ENCODE measurements at regions not wholly inside any gene's neighbourhood (a gene's known extent, or its start where the extent isn't known, plus 50 kb on each side); places are given as distances from the start of the nearest gene placed in this dataset.

GRCh38 chr11:90587896-90588295, 365.0 kb upstream of the CHORDC1 start:
- TF ChIP-seq EZH2 (IDR thresholded peaks at IDR 0.05; ENCODE audit: borderline replicate concordance, low read length): no peak
- TF ChIP-seq CTCF (conservative IDR thresholded peaks at IDR 0.05 in 1 of 2, IDR thresholded peaks at IDR 0.05 in 1 of 2; ENCODE audit: extremely low read depth in 1 of 2, insufficient read depth in 1 of 2, low read depth in 1 of 2, low read length in 2 of 2): no peak
